Ovary (tissue), 3 donors: ENCODE measurements at regions not wholly inside any gene's neighbourhood (a gene's known extent, or its start where the extent isn't known, plus 50 kb on each side); places are given as distances from the start of the nearest gene placed in this dataset.

Source experiments
- EP300 ChIP-seq: sonication (generic); formaldehyde crosslinking; IDR thresholded peaks from one replicate; pipeline ENCODE4 v1.6.1; 2017; ENCODE audit warnings: antibody characterized with exemption
- POLR2A ChIP-seq: fragments of 450-650 bp; IDR thresholded peaks from one replicate; pipeline ENCODE4 v1.6.1; 2017; ENCODE audit warnings: antibody characterized with exemption, mild to moderate bottlenecking, moderate library complexity
- TF ChIP-seq, protein P1 (sequence below), 3 donors: fragments of 450-650 bp in 2 of 3; fragments of 200-600 bp in 1 of 3; IDR thresholded peaks; one replicate each; pipeline versions ENCODE4 v1.5.1 to v1.8.0; 2016 to 2022; ENCODE audit warnings: antibody characterized with exemption in 3 of 3, mild to moderate bottlenecking in 1 of 3
- donor health status: DM: no; HTN: no; CAD: no.

DNA sequence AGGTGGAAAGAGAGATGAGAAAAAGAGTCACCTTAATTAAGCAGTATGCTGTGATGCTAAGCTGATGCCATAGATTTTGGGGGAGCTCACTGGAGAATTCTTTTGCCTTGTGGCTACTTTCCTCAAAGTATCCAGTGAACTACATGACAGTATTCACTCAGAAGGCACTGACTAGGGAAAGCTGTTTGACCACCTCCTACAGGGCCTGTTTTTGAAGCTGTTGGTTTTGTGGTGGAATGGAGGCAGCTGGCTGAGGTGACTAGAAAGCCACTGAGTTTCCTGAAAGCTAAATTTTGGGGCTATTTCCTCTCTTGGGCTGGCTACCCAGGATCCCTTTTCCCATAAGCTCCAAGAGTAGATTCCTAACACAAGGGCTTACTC is 124.8 kb upstream of the EOLA2 start:
- TF ChIP-seq, protein P1, sequence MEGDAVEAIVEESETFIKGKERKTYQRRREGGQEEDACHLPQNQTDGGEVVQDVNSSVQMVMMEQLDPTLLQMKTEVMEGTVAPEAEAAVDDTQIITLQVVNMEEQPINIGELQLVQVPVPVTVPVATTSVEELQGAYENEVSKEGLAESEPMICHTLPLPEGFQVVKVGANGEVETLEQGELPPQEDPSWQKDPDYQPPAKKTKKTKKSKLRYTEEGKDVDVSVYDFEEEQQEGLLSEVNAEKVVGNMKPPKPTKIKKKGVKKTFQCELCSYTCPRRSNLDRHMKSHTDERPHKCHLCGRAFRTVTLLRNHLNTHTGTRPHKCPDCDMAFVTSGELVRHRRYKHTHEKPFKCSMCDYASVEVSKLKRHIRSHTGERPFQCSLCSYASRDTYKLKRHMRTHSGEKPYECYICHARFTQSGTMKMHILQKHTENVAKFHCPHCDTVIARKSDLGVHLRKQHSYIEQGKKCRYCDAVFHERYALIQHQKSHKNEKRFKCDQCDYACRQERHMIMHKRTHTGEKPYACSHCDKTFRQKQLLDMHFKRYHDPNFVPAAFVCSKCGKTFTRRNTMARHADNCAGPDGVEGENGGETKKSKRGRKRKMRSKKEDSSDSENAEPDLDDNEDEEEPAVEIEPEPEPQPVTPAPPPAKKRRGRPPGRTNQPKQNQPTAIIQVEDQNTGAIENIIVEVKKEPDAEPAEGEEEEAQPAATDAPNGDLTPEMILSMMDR (IDR thresholded peaks at IDR 0.05) = no peak
- TF ChIP-seq POLR2A (no peak), EP300 (no peak)
